DMS79 treated with DMSO at 0.1 percent for 48 hours (cell line): ENCODE measurements at regions not wholly inside any gene's neighbourhood (a gene's known extent, or its start where the extent isn't known, plus 50 kb on each side); places are given as distances from the start of the nearest gene placed in this dataset.

ENCODE experiments used
- DNase-seq: peaks from one replicate; lab custom pipeline; 2025; lab: John Stamatoyannopoulos, UW

DNA sequence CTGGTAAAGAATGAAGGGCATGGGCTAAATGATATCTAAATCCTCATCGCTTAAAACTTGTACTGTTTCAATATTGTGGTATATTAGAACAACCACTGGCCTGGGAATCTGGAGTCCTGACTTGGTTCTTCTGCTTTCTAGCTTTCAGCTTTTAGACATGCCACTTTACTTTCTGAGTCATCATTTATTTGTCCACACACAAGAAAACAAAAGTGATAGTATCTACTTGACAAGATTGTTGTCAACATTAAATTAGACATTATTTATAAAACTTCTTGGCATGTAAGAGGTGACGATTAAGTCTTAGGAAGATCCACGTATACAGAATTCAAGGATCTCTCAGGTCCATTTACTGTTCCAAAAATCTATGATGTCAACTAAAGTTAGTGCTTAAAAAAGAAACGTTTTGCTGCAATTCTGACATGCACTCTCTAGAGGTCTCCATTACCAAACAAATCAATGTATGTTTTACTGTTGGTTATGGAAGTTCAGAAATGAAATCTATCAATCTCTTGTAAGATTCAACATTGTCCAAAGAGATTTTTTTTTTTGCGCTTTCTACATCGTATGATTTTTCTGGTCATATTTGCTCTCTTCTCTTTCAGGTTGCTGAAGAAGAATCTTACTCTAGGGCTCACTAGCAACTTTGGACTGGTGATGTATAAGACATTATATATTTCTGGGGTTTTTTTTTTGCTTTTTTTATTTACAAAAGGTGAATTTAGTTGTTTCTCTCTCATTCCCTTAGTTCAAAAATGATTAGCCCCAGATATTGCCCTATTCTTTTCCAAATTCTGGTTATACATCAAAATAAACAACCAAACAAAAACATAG, 53.6 kb upstream of the DYNC1I1 start:
- peak; percentile 19 for DNase-seq

DNA sequence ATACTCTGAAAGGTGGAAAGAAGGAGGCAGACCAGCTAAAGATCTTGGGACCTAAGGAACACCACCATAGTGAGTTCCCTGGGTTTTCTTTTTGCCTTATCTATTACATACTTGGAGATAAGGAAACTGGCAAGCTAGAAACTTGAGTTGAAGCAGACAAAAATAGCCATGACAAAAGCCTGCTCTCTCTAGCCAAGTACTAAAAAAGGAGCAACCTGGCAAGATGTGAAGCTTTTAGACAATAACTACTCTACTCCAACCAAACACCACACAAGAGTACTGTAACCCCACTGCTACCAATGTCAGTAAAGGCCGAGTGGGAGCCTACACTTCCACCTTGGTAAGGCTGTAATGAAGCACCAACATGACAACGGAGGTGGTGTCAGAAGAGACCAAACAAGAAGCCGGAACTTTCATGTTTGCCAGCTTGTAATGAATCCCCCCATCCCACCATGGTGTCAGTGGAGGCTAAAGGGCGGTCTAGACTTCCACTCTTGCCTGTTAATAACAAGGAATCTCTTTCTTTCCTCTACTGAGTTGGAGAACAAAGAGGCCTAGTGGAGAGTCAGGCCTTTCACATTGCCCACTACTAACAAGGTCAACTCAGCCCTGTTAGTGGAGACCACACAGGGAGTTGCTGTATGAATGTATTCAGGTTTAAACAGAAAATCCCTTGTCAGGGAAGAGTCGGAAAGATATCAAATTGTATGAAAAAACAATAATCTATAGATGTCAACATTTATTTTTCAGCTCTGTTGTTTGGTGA, 55.8 kb upstream of the DYNC1I1 start:
- no peak for DNase-seq

DNA sequence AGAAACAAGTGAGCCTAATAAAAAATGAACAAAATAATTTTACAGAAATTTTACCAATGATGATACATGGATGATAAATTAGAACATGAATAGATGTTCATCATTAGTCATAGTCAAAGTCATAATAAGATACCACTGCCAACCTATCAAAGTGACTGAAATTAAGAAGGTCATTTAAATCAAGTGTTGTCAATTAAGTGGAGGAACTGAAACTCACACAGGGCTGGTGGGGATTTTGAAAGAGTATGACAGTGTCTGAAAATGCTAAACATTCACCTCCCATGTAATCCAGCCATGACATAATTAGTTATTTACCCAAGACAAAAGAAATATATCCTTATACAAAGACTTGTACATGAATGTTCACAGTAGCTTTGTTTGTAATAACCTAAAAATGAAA, 57.1 kb upstream of the DYNC1I1 start:
- no peak for DNase-seq

DNA sequence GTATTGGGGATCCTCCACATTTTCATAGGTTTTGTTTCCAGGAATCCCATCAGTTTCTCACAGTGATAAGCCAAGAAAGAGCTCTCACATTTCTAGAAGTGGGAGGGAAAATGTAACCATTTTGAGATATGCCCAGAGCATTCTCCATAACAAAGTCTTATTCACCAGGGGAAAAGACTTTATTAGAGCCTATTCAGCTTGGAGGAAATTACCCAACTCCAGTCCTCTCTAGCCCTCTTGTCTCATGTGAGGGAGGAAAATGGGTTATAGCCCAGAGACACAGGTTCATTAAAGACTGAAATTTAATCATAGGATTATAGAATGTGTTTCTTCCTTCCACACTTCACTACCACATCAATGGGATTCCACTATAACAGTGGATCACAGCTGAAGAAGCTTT, 61.6 kb upstream of the DYNC1I1 start:
- DNase-seq, result no peak

DNA sequence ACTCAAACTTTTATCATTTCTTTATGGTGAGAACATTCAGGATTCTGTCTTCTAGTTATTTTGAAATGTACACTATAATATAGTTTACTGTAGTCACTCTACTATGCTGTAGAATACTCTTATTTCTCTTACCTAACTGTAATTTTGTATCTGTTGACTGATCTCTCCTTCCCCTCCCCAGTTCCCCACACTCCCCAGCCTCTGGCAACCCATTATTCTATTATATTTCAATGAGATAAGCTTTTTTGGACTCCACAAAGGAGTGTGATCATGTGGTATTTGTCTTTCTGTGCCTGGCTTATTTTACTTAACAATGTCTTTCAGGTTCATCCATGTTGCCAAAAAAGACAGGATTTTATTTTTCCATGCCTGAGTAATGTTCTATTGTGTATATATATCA, 71.4 kb upstream of the DYNC1I1 start:
- no peak for DNase-seq

DNA sequence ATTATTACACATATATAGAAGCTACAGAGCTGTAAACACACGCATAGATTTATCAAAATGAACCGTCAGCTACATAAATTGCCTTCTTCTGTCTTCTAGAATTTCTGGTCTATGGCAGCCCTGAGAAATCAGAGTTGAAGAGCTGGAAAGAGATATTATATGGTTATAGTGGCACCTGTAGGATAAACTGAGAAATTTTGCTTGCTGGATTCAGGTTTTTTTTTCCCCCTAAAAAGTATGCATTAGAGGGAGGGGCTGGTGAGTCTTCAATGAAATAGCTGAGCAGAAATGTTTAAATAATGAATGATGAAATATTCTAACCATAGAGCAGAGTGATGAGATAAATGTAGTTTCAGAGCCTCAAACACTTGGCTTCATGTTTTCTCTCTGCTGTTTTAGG, 78.0 kb upstream of the DYNC1I1 start:
- no peak for DNase-seq

DNA sequence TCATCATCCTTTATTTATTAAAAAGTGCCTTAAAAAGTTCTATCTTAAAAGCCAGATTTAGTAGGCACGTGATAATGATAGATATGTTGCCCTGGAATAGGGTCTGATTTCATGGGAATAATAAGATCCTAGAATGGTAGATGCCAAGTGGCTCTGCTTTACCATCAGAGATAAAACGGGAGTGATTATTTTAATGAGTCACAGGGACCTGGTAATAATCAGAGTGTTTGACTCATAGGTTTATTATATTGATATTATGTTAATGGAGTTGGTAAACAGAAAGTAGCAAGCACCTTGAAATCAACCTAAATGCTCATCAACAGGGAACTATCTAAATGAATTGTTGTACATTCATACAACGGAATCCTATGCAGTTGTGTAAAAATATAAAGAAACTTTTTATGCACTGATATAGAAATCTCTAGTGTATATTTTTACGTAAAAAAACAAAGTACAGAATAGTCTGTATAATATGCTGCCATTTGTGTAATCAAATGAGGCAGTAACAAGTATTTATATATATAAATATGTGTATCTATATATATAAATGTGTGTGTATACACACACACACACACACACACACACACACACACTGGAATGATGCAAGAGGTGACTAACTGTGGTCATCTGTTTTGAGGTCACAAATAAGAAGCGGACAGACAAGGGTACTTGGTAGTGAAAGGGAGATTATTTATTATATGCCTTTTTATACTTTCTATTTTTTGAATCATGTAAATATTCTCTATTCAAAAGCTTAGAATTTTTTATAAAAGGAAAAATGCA, 78.6 kb upstream of the DYNC1I1 start:
- no peak for DNase-seq

DNA sequence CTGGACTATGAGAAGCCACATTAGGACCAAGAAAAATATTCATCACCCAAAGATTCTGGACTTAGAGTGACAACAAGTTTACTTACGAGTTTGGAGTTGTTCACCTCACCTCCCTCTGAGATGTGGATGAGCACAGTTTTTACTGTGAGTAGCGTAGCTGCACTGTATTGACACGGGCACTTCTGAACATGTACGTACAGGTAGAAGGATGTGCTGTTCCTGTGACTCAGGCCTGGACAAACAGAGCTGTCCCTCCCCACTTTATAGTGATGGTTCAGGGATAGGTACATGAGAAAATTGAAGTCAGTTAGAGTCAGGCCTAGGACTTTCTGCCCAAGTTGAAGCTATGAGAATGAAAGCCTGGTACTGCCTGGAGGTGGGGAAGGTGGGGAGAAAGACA, 80.9 kb upstream of the DYNC1I1 start:
- no peak for DNase-seq

DNA sequence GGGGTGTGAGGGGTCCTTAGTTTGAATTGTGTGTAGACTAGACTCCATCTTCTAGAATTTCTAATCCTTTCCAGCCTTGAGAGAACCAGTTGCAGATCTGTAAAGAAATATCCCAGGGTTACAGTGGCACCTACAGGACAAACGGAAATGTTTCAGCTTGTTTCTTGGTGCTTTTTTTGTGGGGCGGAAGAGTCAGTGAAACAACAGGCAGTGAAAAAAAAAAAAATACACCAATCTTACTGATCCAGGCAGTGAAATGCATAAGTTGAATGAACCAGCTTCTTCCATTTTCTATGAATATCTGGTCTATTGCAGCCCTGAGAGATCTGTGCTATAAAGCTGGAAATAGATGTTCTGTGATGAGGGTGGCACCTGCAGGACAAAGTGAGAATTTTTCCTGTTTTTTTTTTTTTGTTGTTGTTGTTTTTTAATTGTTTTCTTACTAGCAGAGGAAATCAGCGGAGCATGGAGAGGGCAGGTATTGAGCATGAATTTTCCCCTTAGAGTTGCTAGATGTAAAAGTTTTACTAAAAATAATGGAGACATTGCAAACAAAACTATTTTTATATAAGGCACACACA, 81.9 kb upstream of the DYNC1I1 start:
- DNase-seq, result peak; percentile 49

DNA sequence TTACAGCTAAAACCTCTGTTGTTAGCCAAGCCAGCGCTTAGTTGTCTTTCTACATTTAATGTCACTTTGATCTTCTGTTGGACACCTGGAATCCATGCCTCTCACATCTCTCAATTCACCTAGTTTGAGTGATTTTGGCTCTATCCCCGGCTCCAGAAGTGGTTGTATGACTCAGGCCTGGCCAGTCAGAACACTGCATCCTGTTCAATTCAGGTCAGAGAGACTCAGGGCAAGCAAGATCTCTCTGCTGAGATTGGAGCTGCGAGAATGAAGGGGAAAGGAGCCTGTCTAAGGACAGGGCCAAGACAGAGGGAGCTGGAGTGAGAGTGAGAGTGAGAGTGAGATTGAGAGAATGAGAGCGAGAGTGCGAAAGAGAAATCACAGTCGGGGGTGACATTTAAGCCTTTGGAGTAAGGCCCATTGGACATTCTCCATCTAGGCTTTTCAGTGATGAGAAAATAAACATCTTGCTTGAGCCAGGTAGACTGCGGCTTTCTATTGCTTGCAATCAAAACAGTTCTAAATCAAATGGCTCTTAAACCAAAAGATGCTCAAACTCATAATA, 83.3 kb upstream of the DYNC1I1 start:
- no peak for DNase-seq

DNA sequence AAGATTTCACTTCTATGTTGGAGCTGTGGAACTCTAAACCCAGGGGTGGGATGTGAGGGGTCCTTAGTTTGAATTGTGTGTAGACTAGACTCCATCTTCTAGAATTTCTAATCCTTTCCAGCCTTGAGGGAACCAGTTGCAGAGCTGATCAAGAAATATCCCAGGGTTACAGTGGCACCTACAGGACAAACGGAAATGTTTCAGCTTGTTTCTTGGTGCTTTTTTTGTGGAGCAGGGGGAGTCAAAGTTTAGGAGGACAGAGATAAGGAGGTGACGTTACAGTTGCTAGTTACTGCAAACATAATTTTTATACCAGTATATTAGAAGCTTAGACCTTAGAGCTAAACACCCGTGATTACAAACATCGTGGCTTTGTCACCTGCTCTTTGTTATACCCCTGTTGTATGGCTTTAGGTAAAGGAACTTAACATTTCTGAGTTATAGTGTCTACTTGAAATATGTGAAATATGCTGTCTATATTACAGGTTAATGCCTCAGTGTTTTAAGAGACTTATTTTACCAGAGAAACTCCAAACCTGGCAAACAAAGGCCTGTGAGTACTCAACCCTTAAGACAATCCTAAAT, 84.5 kb upstream of the DYNC1I1 start:
- DNase-seq, result peak; percentile 6

DNA sequence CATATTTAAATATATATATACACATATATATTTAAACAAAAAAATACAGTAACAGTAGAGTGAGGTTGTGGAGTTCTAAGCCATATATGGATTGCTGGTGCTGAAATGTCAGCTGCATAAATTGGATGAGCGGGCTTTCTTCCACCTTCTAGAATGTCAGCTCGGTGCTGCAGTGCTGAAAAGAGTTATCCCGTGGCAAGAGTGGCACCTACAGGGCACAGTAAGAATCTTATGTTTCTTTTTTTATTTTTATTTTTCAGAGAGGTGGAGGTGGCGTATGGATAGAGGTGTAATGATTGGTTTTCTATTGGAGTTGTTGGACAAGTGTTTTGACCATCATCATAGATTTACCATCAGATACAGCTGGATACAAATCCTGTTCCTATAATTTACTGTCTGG, 86.2 kb upstream of the DYNC1I1 start:
- DNase-seq, result peak; percentile 52

DNA sequence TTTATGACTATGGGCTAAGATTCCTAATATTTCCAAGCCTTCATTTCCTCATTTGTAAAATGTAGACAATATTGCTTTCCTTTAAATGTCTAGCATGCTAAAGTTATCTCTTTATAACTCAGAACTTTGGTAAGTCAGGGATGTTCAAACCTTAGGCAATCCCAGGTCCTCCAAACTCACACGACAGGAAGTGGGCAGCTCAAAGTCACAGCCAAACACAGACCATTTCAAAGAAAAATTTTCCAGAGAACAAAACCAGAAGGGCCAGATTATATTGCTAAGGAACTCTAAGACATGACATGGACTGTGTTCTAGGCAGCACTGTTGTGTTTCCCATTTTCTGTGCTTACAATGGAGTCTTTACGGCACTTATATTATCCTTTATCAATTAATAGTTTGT, 87.8 kb upstream of the DYNC1I1 start:
- DNase-seq, result no peak

DNA sequence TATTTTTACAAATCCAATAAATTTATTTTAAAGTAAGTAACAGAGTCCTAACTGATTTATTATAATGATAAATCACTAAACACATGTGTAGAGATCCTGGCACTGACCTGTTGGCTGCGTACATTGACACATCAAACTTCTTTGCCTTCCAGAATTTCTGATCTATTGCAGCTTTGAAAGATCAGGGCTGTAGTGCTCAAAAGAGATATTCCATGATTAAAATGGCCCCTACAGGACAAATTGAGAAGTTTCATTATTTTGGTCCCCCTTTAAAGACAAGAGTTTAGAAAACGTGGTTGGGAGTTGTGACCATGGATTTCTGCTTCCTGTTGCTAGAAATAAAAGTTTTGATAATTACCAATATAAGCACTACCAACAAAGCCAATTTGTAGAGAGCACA, 87.7 kb upstream of the PDK4 start:
- DNase-seq, result peak; percentile 41

DNA sequence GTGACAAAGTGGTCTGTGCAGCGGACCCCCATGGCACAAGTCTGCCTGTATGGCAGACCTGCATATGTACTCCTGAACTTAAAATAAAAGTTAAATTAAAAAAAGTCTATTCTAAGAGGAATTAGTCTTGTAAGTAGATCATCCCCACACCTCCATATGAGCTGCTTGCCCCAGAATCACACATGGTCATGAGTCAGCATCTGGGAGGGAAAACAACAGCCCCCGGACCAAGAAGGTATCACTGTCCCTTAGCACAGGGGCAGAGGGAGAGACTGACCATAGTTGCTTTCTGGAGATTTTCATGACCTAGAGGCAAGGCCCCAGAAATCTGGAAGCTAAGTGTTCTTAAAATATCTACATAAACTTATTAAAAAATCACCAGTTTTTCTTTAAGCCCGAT, 86.6 kb upstream of the PDK4 start:
- no peak for DNase-seq

DNA sequence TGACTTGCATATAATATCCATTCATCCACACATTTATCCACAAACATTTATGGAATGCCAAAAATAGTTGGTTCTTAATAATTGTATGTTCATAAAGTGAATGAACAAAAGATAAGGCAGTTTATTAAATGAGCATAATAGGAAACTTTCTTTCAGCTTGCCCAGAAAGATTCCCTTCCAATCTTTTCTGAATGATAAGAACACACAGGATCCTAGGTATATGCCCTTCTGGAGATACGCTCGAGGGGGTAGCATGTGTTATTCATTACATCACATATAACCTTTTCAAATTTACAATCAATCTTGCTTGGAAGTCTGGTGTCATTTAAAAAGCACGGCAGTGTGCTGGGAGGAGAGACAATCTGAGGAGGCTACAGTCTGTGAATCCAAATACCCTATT, 80.4 kb upstream of the PDK4 start:
- DNase-seq, result no peak

DNA sequence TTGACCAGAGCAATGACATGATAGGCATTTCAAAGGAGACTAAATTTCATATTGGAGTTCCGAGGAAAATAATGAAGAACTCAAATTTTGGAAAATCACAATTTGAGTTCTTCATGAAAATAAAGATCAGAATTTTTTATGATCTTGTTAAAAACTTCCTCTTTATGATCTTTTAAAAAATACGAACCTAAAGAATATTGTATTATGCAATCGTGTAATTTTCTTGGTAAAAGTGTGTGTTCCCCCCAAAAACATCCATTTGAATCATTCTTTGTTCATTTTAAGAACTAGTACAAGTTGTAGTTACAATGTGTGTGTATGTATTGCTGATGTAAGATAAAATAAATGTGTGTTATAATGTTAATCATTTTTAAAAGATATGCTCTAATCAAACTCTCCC, 79.3 kb upstream of the PDK4 start:
- DNase-seq, result no peak

DNA sequence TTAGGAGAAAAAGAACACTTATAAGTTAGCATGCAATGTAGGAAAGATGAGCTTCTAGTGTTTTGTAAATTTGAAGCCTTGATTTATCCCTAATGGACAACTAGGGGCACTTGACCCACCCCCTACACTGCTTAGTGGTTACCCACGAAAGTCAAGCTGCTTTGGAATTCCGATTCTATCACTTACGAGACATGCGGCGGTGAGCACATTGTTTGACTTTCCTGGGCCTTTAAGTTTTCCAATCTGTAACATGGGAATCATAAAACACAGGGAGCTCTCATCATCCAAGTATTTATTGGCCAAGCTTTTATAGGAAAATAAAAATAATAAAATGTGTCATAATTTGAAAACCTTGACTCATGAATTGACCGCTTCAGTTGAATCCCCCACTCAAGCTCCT, 78.7 kb upstream of the PDK4 start:
- DNase-seq, result no peak

DNA sequence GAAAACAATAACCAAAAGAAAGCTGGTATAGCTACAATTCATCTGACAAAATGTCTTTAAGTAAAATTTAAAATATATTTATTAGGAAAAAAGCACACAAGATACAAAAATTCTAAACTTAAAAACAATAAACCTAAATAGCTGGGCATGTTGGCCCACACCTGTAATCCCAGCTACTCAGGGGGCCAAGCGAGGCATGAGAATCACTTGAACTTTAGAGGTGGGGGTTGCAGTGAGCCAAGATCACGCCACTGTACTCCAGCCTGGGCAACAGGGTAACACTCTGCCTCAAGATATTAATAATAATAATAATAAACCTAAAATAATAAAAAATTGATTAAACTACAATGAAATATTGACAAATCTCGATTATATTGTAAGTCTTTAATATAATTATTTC, 77.8 kb upstream of the PDK4 start:
- DNase-seq, result no peak

DNA sequence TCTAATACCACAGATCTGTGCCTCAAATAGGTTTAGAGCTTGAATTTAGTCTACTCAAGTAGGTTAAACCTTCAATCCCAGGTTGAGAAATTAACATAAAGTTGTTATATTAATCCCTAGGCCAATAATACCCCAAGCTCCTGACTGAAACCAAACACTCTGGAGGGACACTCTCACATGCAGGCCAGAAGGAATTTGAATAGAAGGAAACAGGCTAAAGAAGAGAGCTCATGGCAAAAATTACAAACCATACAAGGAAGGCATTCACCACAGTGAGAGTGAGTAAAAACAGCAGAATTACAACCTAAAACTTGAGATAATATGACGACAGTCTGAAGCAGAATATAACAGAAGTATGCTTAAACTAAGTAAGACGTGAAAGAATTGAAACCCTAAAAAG, 76.1 kb upstream of the PDK4 start:
- no peak for DNase-seq

DNA sequence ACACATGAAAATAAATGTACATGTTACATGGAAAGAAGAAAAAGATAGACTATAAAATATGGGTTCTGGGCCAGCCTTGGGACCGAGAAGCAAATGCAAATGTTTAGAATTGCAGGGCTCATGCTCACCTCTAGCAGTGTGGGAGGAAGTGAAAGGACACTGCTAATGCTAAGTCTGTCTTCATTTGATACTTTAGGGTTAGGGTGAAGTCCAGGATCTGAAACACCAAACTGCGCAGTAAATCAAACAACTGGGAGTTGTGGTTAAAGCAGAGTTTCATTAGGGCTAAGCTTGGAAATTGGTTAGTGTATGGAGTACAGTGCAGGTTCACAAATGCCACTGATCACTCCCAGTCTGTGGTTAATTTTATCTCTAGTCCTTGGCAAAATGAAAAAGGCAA, 73.2 kb upstream of the PDK4 start:
- DNase-seq, result no peak

DNA sequence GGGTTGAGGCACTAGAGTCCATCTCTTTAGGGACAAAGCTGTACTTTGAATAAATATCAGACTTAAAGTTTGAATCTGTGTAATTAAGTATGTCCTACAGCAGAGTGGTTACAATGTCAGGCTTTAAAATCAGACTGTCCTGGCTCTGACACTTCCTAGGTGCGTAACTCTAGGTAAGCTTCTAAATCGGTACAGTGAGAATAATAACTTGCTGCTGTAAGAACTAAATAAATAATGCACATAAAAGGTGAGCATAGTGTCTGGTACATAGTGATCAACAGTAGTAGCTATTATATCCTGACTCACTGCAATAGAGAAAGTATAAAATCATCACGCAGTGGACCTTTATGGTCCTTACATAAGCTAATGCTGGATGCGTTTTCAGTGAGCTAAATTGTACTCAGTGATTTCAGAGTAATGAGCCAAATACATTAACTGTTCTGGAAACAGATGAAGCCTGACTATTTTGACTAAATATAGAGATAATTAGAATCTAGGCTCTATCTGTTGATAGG, 72.2 kb upstream of the PDK4 start:
- DNase-seq, result no peak
